DND-41 (cell line): ENCODE measurements at regions not wholly inside any gene's neighbourhood (a gene's known extent, or its start where the extent isn't known, plus 50 kb on each side); places are given as distances from the start of the nearest gene placed in this dataset.

ENCODE experiments used
- CTCF ChIP-seq: IDR thresholded peaks from 2 replicates; pipeline ENCODE4 v1.5.1; 2012; ENCODE audit warnings: borderline replicate concordance, low read length, moderate library complexity, mild to moderate bottlenecking; ENCODE audit not compliant: poor library complexity, severe bottlenecking; ENCODE audit errors: extremely low read depth
- EZH2 ChIP-seq: IDR thresholded peaks from 3 replicates; pipeline ENCODE4 v1.6.1; 2012; ENCODE audit warnings: borderline replicate concordance, low read depth, mild to moderate bottlenecking, moderate library complexity, low read length, inconsistent platforms; ENCODE audit not compliant: severe bottlenecking

- TF ChIP-seq CTCF (no peak), EZH2 (no peak)
Observed at GRCh38 chr11:80562523-80563125, 1121.8 kb upstream of the TENM4 start.
